ENCODE measurements at regions not wholly inside any gene's neighbourhood (a gene's known extent, or its start where the extent isn't known, plus 50 kb on each side); places are given as distances from the start of the nearest gene placed in this dataset.
A peak's percentile ranks its signal among the peaks of the same experiment; 100 is the strongest.

- Histone ChIP-seq H3K36me3 (no peaks in the 10 kb centered on the region), H3K27ac (peak overlapping the region; percentile 80 to 90), H3K9me3 (no peaks in the 10 kb centered on the region), H3K4me1 (peaks cover 0 to 6% of the 10 kb centered on the region in 2 donors), H3K27me3 (no peaks in the 10 kb centered on the region), H3K4me3 (peak overlapping the region; percentile 29 to 59)
- DNase-seq: peak; percentile 84 to 92
- TF ChIP-seq POLR2A (IDR thresholded peaks at IDR 0.05) (no peak), CTCF (IDR thresholded peaks at IDR 0.05) (no peak)
- intact Hi-C loops (cut with DNase I; ENCODE audit: low total_unique reads): no loop called here
Observed at GRCh38 chr15:31216215-31216911, 110.3 kb upstream of the KLF13 start.

GRCh38 chr15:31217067-31217466, 109.6 kb upstream of the KLF13 start:
- TF ChIP-seq CTCF (IDR thresholded peaks at IDR 0.05) (no peak), POLR2A (IDR thresholded peaks at IDR 0.05) (no peak)
- H3K4me3 ChIP-seq: no peak overlapping the region
- no peak for DNase-seq

GRCh38 chr15:31217566-31218270, 108.9 kb upstream of the KLF13 start:
- intact Hi-C loops (cut with DNase I; ENCODE audit: low total_unique reads): no loop called here
- no peaks in the 10 kb centered on the region for H3K36me3 ChIP-seq
- H3K4me1 ChIP-seq: peaks cover 0 to 6% of the 10 kb centered on the region in 2 donors
- no peaks in the 10 kb centered on the region for H3K9me3 ChIP-seq
- TF ChIP-seq POLR2A (IDR thresholded peaks at IDR 0.05) (no peak), CTCF (IDR thresholded peaks at IDR 0.05) (no peak)
- H3K27me3 ChIP-seq: no peaks in the 10 kb centered on the region
- no peak overlapping the region for H3K4me3 ChIP-seq
- no peak overlapping the region for H3K27ac ChIP-seq
- DNase-seq: no peak

More at GRCh38 chr15:31217067-31217466, 109.6 kb upstream of the KLF13 start:
- H3K9me3 ChIP-seq: no peaks in the 10 kb centered on the region
- H3K36me3 ChIP-seq: no peaks in the 10 kb centered on the region
- peak overlapping the region; percentile 80 to 90 for H3K27ac ChIP-seq
- intact Hi-C loops (cut with DNase I; ENCODE audit: low total_unique reads): no loop called here
- H3K4me1 ChIP-seq: peaks cover 0 to 6% of the 10 kb centered on the region in 2 donors
- no peaks in the 10 kb centered on the region for H3K27me3 ChIP-seq

- Histone ChIP-seq H3K27me3 (no peaks in the 10 kb centered on the region), H3K4me3 (no peak overlapping the region), H3K27ac (no peak overlapping the region), H3K4me1 (peaks cover 0 to 13% of the 10 kb centered on the region in 2 donors), H3K36me3 (no peaks in the 10 kb centered on the region), H3K9me3 (no peaks in the 10 kb centered on the region)
- DNase-seq: no peak
- intact Hi-C loops (cut with DNase I; ENCODE audit: low total_unique reads): no loop called here
- TF ChIP-seq CTCF (IDR thresholded peaks at IDR 0.05) (no peak), POLR2A (IDR thresholded peaks at IDR 0.05) (no peak)
Observed at GRCh38 chr15:31219221-31219620, 107.4 kb upstream of the KLF13 start.

- intact Hi-C loops (cut with DNase I; ENCODE audit: low total_unique reads): no loop called here
- DNase-seq: no peak
- no peak overlapping the region for H3K4me3 ChIP-seq
- TF ChIP-seq CTCF (IDR thresholded peaks at IDR 0.05): no peak
- H3K27me3 ChIP-seq: no peaks in the 10 kb centered on the region
- no peaks in the 10 kb centered on the region for H3K36me3 ChIP-seq
- peaks cover 0 to 9% of the 10 kb centered on the region in 2 donors for H3K4me1 ChIP-seq
- H3K27ac ChIP-seq: no peak overlapping the region
- H3K9me3 ChIP-seq: no peaks in the 10 kb centered on the region
Observed at GRCh38 chr15:31221936-31222515, 104.6 kb upstream of the KLF13 start.
